ENCODE measurements at regions not wholly inside any gene's neighbourhood (a gene's known extent, or its start where the extent isn't known, plus 50 kb on each side); places are given as distances from the start of the nearest gene placed in this dataset.

GRCh38 chr5:74406844-74407243 lies 233.7 kb downstream of the ENC1 start (continued):
- TF ChIP-seq CHD7 (IDR thresholded peaks at IDR 0.05; ENCODE audit: insufficient replicate concordance, low read length) (no peak), POLR2AphosphoS5 (IDR thresholded peaks at IDR 0.05; ENCODE audit: low read depth, low read length) (no peak), TEAD4 (IDR thresholded peaks at IDR 0.05; ENCODE audit: low read depth, low read length) (no peak), E2F6 (IDR thresholded peaks at IDR 0.05) (no peak), CEBPB (IDR thresholded peaks at IDR 0.05; ENCODE audit: low read depth, low read length) (no peak), GABPA (IDR thresholded peaks at IDR 0.05; ENCODE audit: borderline replicate concordance, insufficient read depth, low read length) (no peak), MAFK (IDR thresholded peaks at IDR 0.05; ENCODE audit: low read depth, low read length) (no peak), BACH1 (IDR thresholded peaks at IDR 0.05; ENCODE audit: low read length) (no peak), FOSL1 (IDR thresholded peaks at IDR 0.05; ENCODE audit: insufficient read depth, low read depth, low read length) (no peak), BCL11A (IDR thresholded peaks at IDR 0.05; ENCODE audit: low read depth in 2 of 2, low read length in 2 of 2) (no peak)
